IMR-90 (cell line): ENCODE measurements at regions not wholly inside any gene's neighbourhood (a gene's known extent, or its start where the extent isn't known, plus 50 kb on each side); places are given as distances from the start of the nearest gene placed in this dataset.

ENCODE experiments used
- CHD1 ChIP-seq: IDR thresholded peaks from 2 replicates; pipeline ENCODE4 v1.6.1; 2012; ENCODE audit warnings: low read depth, low read length, improper control_type of control experiment
- MAZ ChIP-seq: IDR thresholded peaks from 2 replicates; pipeline ENCODE4 v1.6.1; 2012; ENCODE audit warnings: low read depth, mild to moderate bottlenecking, low read length, improper control_type of control experiment, moderate library complexity, borderline replicate concordance
- MXI1 ChIP-seq: IDR thresholded peaks from 2 replicates; pipeline ENCODE4 v1.6.1; 2012; ENCODE audit warnings: low read depth, mild to moderate bottlenecking, low read length, moderate library complexity, borderline replicate concordance
- POLR2A ChIP-seq: IDR thresholded peaks from 2 replicates; pipeline ENCODE4 v1.6.1; 2012; ENCODE audit warnings: mild to moderate bottlenecking, low read depth, low read length
- RAD21 ChIP-seq: IDR thresholded peaks from 2 replicates; pipeline ENCODE4 v1.6.1; 2012; ENCODE audit warnings: low read length, improper control_type of control experiment
- SMC3 ChIP-seq: fragments of 150-350 bp; IDR thresholded peaks from 2 replicates; pipeline ENCODE4 v1.6.1; 2016; ENCODE audit warnings: low read depth, mild to moderate bottlenecking, antibody characterized with exemption, low read length, moderate library complexity
- TF ChIP-seq, protein P1 (sequence below): conservative IDR thresholded peaks from 2 replicates; pipeline ENCODE4 v1.5.1; 2012; ENCODE audit warnings: mild to moderate bottlenecking, low read depth, low read length, improper control_type of control experiment
- TF ChIP-seq, protein P2 (sequence below): fragments of 150-350 bp; IDR thresholded peaks from 2 replicates; pipeline ENCODE4 v1.6.1; 2016; ENCODE audit warnings: low read depth, mild to moderate bottlenecking, low read length, moderate library complexity, borderline replicate concordance
- TF ChIP-seq, protein P3 (sequence below): fragments of 150-350 bp; IDR thresholded peaks from 2 replicates; pipeline ENCODE4 v1.6.1; 2017; ENCODE audit warnings: mild to moderate bottlenecking, antibody characterized with exemption, low read length, low read depth

DNA sequence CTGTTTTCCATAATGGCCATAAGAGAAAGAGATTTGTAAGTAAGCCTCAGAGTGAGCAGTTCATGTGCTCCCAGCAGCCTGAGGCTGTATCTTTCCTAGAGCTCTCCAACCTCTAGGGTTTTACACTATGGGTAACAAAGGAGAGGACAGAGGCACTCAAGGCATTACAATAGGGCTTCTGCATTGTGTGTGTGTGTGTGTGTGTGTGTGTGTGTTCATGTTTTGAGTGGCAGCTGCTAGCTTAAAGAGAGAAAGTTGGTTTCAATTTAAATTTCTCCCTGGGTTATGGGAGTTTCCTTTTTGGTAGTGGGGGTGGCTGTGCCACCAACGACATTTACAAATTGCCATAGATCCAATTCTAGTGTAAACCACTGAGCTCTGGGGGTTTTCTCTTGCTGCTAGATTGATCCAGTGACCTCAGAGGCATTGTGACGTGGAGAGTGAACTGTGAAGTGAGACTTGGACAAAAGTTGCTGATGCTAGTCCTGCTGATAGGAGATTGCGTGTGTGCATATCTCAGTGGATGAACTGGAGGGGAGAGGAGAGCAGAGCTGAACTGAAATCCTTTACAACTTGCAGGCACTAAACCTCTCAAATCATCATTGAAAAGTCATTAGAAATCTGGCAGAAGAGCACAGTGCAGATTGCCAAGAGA, 67.2 kb upstream of the OLFM4 start:
- TF ChIP-seq, protein P1, sequence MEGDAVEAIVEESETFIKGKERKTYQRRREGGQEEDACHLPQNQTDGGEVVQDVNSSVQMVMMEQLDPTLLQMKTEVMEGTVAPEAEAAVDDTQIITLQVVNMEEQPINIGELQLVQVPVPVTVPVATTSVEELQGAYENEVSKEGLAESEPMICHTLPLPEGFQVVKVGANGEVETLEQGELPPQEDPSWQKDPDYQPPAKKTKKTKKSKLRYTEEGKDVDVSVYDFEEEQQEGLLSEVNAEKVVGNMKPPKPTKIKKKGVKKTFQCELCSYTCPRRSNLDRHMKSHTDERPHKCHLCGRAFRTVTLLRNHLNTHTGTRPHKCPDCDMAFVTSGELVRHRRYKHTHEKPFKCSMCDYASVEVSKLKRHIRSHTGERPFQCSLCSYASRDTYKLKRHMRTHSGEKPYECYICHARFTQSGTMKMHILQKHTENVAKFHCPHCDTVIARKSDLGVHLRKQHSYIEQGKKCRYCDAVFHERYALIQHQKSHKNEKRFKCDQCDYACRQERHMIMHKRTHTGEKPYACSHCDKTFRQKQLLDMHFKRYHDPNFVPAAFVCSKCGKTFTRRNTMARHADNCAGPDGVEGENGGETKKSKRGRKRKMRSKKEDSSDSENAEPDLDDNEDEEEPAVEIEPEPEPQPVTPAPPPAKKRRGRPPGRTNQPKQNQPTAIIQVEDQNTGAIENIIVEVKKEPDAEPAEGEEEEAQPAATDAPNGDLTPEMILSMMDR: no peak
- no peak for TF ChIP-seq MAZ
- no peak for TF ChIP-seq POLR2A
- TF ChIP-seq RAD21: no peak
- TF ChIP-seq, protein P2, sequence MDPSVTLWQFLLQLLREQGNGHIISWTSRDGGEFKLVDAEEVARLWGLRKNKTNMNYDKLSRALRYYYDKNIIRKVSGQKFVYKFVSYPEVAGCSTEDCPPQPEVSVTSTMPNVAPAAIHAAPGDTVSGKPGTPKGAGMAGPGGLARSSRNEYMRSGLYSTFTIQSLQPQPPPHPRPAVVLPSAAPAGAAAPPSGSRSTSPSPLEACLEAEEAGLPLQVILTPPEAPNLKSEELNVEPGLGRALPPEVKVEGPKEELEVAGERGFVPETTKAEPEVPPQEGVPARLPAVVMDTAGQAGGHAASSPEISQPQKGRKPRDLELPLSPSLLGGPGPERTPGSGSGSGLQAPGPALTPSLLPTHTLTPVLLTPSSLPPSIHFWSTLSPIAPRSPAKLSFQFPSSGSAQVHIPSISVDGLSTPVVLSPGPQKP: no peak
- TF ChIP-seq SMC3: no peak
- no peak for TF ChIP-seq CHD1
- no peak for TF ChIP-seq MXI1
- TF ChIP-seq, protein P3, sequence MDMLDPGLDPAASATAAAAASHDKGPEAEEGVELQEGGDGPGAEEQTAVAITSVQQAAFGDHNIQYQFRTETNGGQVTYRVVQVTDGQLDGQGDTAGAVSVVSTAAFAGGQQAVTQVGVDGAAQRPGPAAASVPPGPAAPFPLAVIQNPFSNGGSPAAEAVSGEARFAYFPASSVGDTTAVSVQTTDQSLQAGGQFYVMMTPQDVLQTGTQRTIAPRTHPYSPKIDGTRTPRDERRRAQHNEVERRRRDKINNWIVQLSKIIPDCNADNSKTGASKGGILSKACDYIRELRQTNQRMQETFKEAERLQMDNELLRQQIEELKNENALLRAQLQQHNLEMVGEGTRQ: no peak
